Heart left ventricle (tissue), 16 donors: ENCODE measurements at regions not wholly inside any gene's neighbourhood (a gene's known extent, or its start where the extent isn't known, plus 50 kb on each side); places are given as distances from the start of the nearest gene placed in this dataset.
"Not testable (repeated sequence)": the region's sequence is repeated elsewhere in the genome, so short reads cannot be mapped to it uniquely, and the experiment has no call there.

ENCODE experiments used
- ATAC-seq, 4 donors: fragments of 200-7000 bp; cut with Tn5 transposase; one replicate each; pipeline ENCODE4 v1.9.1; 2020 to 2022; ENCODE audit warnings: moderate library complexity in 4 of 4, mild to moderate bottlenecking in 3 of 4, moderate number of reproducible peaks in 1 of 4
- DNase-seq, 5 donors: peaks; one replicate each; pipeline ENCODE4 v3.0.0-alpha.2; 2020
- H3K27ac ChIP-seq, 12 donors: fragments of 200-600 bp; sonication (generic) in 4 of 12; one replicate each; pipeline versions ENCODE4 v1.5.0 to v1.8.0; 2016 to 2022; ENCODE audit warnings: mild to moderate bottlenecking in 2 of 12
- H3K27me3 ChIP-seq, 9 donors: fragments of 200-600 bp; sonication (generic) in 2 of 9; one replicate each; pipeline versions ENCODE4 v1.5.1 to v1.8.0; 2016 to 2022; ENCODE audit warnings: mild to moderate bottlenecking in 3 of 9
- H3K36me3 ChIP-seq, 9 donors: fragments of 200-600 bp; sonication (generic) in 2 of 9; one replicate each; pipeline versions ENCODE4 v1.5.0 to v1.8.0; 2018 to 2022; ENCODE audit warnings: mild to moderate bottlenecking in 2 of 9
- H3K4me1 ChIP-seq, 12 donors: fragments of 200-600 bp; sonication (generic) in 4 of 12; one replicate each; pipeline versions ENCODE4 v1.5.0 to v1.8.0; 2016 to 2022; ENCODE audit warnings: mild to moderate bottlenecking in 3 of 12
- H3K4me3 ChIP-seq, 12 donors: fragments of 200-600 bp; sonication (generic) in 4 of 12; one replicate each; pipeline versions ENCODE4 v1.5.0 to v1.8.0; 2017 to 2022; ENCODE audit warnings: mild to moderate bottlenecking in 9 of 12, moderate library complexity in 4 of 12
- H3K9me3 ChIP-seq, 12 donors: fragments of 200-600 bp; sonication (generic) in 4 of 12; one replicate each; pipeline versions ENCODE4 v1.5.0 to v1.8.0; 2016 to 2022; ENCODE audit warnings: mild to moderate bottlenecking in 1 of 12
- CTCF ChIP-seq, 12 donors: fragments of 200-600 bp; sonication (generic) in 4 of 12; IDR thresholded peaks; one replicate each; pipeline versions ENCODE4 v1.5.0 to v1.8.0; 2018 to 2022; ENCODE audit warnings: antibody characterized with exemption in 12 of 12, mild to moderate bottlenecking in 5 of 12
- POLR2A ChIP-seq, 2 donors: fragments of 450-650 bp; IDR thresholded peaks; one replicate each; pipeline ENCODE4 v1.6.1; 2017; ENCODE audit warnings: antibody characterized with exemption in 2 of 2, mild to moderate bottlenecking in 2 of 2, moderate library complexity in 2 of 2
- WGBS, 4 donors: extraction: QIAGEN DNeasy Blood & Tissue Kit in 2 of 4; methylation state at CpG; one replicate each; pipeline versions ENCODE4 v1.1.5 to v1.1.7; 2013 to 2018; 5-methylcytosine and 5-hydroxymethylcytosine counted together
- intact Hi-C, 10 donors: fragments of 100-400 bp; cut with DNase I; formaldehyde crosslinking; loops; one replicate each; pipeline versions ENCODE4 v1.11.1 to v1.14.2; 2022
- donor health status: ischemic (EF 13 %, LVEDD 7.1; RV severe dilation, severe dysfunction).
- donor health status: healthy with polysubstance abuse.
- donor health status: DM: no; HTN: yes; CAD: no.
- donor health status: DM: no; HTN: no; CAD: no.
- donor health status: ischemic (EF 25% LVEDD 6.9; RV normal size, moderate dysfunction).
- donor health status: ischemic (EF 25% LVEDD 5.7; RV mildly dilated, moderate dysfunction).
- donor health status: healthy.
- donor health status: DM: yes; HTN: yes; CAD: no.
- donor health status: ischemic (EF 35%, LVEDD 5.7; RV mildly dilated, moderate dysfunction).
- donor health status: nonischemic (EF 11% LVEDD 7.7; RV severe dilation, severe dysfunction).
- donor health status: DM: yes; HTN: yes; CAD: no.
- donor health status: PGD.
- donor health status: ischemic (EF 29% LVEDD 5.4; RV normal size, mild dysfunction).
- donor health status: nonischemic (EF 23%, LVEDD 6.1; RV moderate dilation, normal function).

DNA sequence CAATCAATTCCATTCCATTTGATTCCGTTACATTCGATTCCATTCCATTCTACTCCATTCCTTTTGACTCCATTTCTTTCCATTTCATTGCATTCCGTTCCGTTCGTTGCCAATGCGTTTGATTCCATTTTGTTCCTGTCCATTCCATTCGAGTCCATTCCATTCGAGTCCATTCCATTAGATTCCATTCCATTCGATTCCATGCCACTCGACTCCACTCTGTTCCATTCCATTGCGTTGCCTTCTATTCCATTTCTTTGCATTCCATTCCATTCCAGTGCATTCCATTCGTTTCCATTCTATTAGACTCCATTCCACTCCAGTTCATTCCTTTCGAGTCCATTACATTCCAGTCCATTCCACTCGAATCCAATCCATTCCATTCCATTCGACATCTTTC is 2587.5 kb upstream of the TPTE start:
- intact Hi-C loops, result no loop called here
- Histone ChIP-seq H3K27ac (no peak overlapping the region), H3K4me1 (no peaks in the 10 kb centered on the region), H3K9me3 (peaks cover 0 to 97% (median 15%) of the 10 kb centered on the region in 12 donors), H3K4me3 (no peak overlapping the region), H3K27me3 (no peaks in the 10 kb centered on the region), H3K36me3 (no peaks in the 10 kb centered on the region)
- no peak for TF ChIP-seq CTCF (IDR thresholded peaks at IDR 0.05)
- TF ChIP-seq POLR2A (IDR thresholded peaks at IDR 0.05), result no peak
- ATAC-seq (no peak), DNase-seq (no peak)
- WGBS, 4 donors, result 72 to 76% (median 74%) methylated on average over 15 of the region's 15 CpGs

GRCh38 chr21:7937297-7937696 is 2584.1 kb upstream of the TPTE start:
- DNase-seq, H3K4me1 ChIP-seq, H3K4me3 ChIP-seq, intact Hi-C loops, H3K27me3 ChIP-seq, H3K27ac ChIP-seq, H3K36me3 ChIP-seq, ATAC-seq: not testable (repeated sequence)
- peaks cover 0 to 100% (median 22%) of the 10 kb centered on the region in 12 donors for H3K9me3 ChIP-seq
- TF ChIP-seq CTCF (IDR thresholded peaks at IDR 0.05), result peak in 1 of 12 donors; percentile 8
- 75 to 79% (median 77%) methylated on average over 13 of the region's 13 CpGs for WGBS, 4 donors

- not testable (repeated sequence) for ATAC-seq
Observed at GRCh38 chr21:7938223-7938622, 2583.2 kb upstream of the TPTE start.

GRCh38 chr21:7941432-7941831 is 2580.0 kb upstream of the TPTE start:
- H3K4me3 ChIP-seq, intact Hi-C loops, H3K27me3 ChIP-seq, H3K36me3 ChIP-seq, ATAC-seq, DNase-seq, H3K4me1 ChIP-seq, H3K27ac ChIP-seq: not testable (repeated sequence)
- 78 to 79% (median 78%) methylated on average over 12 of the region's 12 CpGs for WGBS, 4 donors
- H3K9me3 ChIP-seq, result peaks cover 0 to 98% (median 11%) of the 10 kb centered on the region in 12 donors

More at GRCh38 chr21:7938223-7938622, 2583.2 kb upstream of the TPTE start:
- intact Hi-C loops, H3K27me3 ChIP-seq, DNase-seq, H3K4me3 ChIP-seq, H3K27ac ChIP-seq, H3K4me1 ChIP-seq, H3K36me3 ChIP-seq: not testable (repeated sequence)
- H3K9me3 ChIP-seq, result peaks cover 0 to 100% (median 18%) of the 10 kb centered on the region in 12 donors
- 69 to 74% (median 71%) methylated on average over 9 of the region's 9 CpGs for WGBS, 4 donors

GRCh38 chr21:7942219-7942618 is 2579.2 kb upstream of the TPTE start:
- intact Hi-C loops, H3K27me3 ChIP-seq, H3K4me3 ChIP-seq, H3K4me1 ChIP-seq, H3K27ac ChIP-seq, H3K36me3 ChIP-seq, ATAC-seq, DNase-seq: not testable (repeated sequence)
- H3K9me3 ChIP-seq, result peaks cover 0 to 100% (median 14%) of the 10 kb centered on the region in 12 donors
- 71 to 77% (median 73%) methylated on average over 15 of the region's 15 CpGs for WGBS, 4 donors

- peaks cover 0 to 100% (median 27%) of the 10 kb centered on the region in 12 donors for H3K9me3 ChIP-seq
Observed at GRCh38 chr21:7943534-7943933, 2577.8 kb upstream of the TPTE start.

More at GRCh38 chr21:7943534-7943933, 2577.8 kb upstream of the TPTE start:
- DNase-seq, H3K27ac ChIP-seq, H3K36me3 ChIP-seq, intact Hi-C loops, ATAC-seq, H3K4me1 ChIP-seq, H3K27me3 ChIP-seq, H3K4me3 ChIP-seq: not testable (repeated sequence)
- 71 to 75% (median 74%) methylated on average over 8 of the region's 8 CpGs for WGBS, 4 donors
